HG02763 (cell line): ENCODE measurements at regions not wholly inside any gene's neighbourhood (a gene's known extent, or its start where the extent isn't known, plus 50 kb on each side); places are given as distances from the start of the nearest gene placed in this dataset.

Experiments
- ATAC-seq: cut with Tn5 transposase; IDR thresholded peaks from one replicate; pipeline ENCODE4 v1.9.1; 2021; ENCODE audit warnings: mild to moderate bottlenecking, moderate library complexity; ENCODE audit not compliant: unreplicated experiment

GRCh38 chr7:49718760-49719159 is 54.7 kb upstream of the VWC2 start:
- no peak for ATAC-seq

- ATAC-seq: no peak
Measured at GRCh38 chr7:49721441-49721840, 52.0 kb upstream of the VWC2 start.
